KMS-11 (cell line): ENCODE measurements at regions not wholly inside any gene's neighbourhood (a gene's known extent, or its start where the extent isn't known, plus 50 kb on each side); places are given as distances from the start of the nearest gene placed in this dataset.

Experiments
- H2AFZ ChIP-seq: fragments of 200-600 bp; sonication (generic); 2 replicates; pipeline ENCODE4 v1.6.1; 2016; ENCODE audit warnings: antibody characterized with exemption, mixed run types, low read depth
- H3K27ac ChIP-seq: fragments of 200-600 bp; sonication (generic); 2 replicates; pipeline ENCODE4 v1.6.1; 2016; ENCODE audit warnings: mild to moderate bottlenecking, mixed run types
- H3K27me3 ChIP-seq: fragments of 200-600 bp; sonication (generic); 2 replicates; pipeline ENCODE4 v1.6.1; 2017; ENCODE audit warnings: mild to moderate bottlenecking, low read depth, mixed run types, moderate library complexity; ENCODE audit not compliant: insufficient read depth
- H3K36me3 ChIP-seq: fragments of 200-600 bp; sonication (generic); 2 replicates; pipeline ENCODE4 v1.6.1; 2017; ENCODE audit warnings: mild to moderate bottlenecking, mixed run types; ENCODE audit not compliant: insufficient read depth
- H3K4me1 ChIP-seq: fragments of 200-600 bp; sonication (generic); 2 replicates; pipeline ENCODE4 v1.6.1; 2016; ENCODE audit warnings: mild to moderate bottlenecking, low read depth, mixed run types; ENCODE audit not compliant: poor library complexity, severe bottlenecking
- H3K4me2 ChIP-seq: fragments of 200-600 bp; sonication (generic); 2 replicates; pipeline ENCODE4 v1.7.0; 2016; ENCODE audit warnings: mild to moderate bottlenecking, mixed run types
- H3K4me3 ChIP-seq: fragments of 200-600 bp; sonication (generic); IDR thresholded peaks from 2 replicates; pipeline ENCODE4 v1.6.1; 2017; ENCODE audit warnings: low read depth, low read length, mixed read lengths; ENCODE audit not compliant: insufficient read depth
- H3K79me2 ChIP-seq: fragments of 200-600 bp; sonication (generic); 2 replicates; pipeline ENCODE4 v1.6.1; 2016; ENCODE audit warnings: low read depth, mixed run types; ENCODE audit not compliant: insufficient read depth
- H3K9ac ChIP-seq: fragments of 200-600 bp; sonication (generic); 2 replicates; pipeline ENCODE4 v1.6.1; 2016; ENCODE audit warnings: mild to moderate bottlenecking, mixed run types
- H4K20me1 ChIP-seq: fragments of 200-600 bp; sonication (generic); 2 replicates; pipeline ENCODE4 v1.6.1; 2016; ENCODE audit warnings: mild to moderate bottlenecking, mixed run types; ENCODE audit not compliant: insufficient read depth
- CTCF ChIP-seq: fragments of 200-600 bp; sonication (generic); conservative IDR thresholded peaks from 2 replicates; pipeline ENCODE4 v1.6.1; 2017; ENCODE audit warnings: low read depth, mild to moderate bottlenecking, antibody characterized with exemption, low read length, moderate library complexity, mixed read lengths

- no peaks in the 10 kb centered on the region for H3K36me3 ChIP-seq
- H4K20me1 ChIP-seq, result no peaks in the 10 kb centered on the region
- H3K4me3 ChIP-seq, result no peak overlapping the region
- no peak overlapping the region for H2AFZ ChIP-seq
- no peak overlapping the region for H3K27ac ChIP-seq
- no peaks in the 10 kb centered on the region for H3K27me3 ChIP-seq
- no peaks in the 10 kb centered on the region for H3K4me1 ChIP-seq
- H3K4me2 ChIP-seq, result no peak overlapping the region
- TF ChIP-seq CTCF, result no peak
- no peak overlapping the region for H3K9ac ChIP-seq
- no peaks in the 10 kb centered on the region for H3K79me2 ChIP-seq
Observed at GRCh38 chr1:38204698-38205097, 158.1 kb upstream of the POU3F1 start.

- Histone ChIP-seq H3K27ac (no peak overlapping the region), H3K9ac (no peak overlapping the region), H3K36me3 (no peaks in the 10 kb centered on the region), H3K27me3 (no peaks in the 10 kb centered on the region), H3K79me2 (no peaks in the 10 kb centered on the region), H2AFZ (no peak overlapping the region), H3K4me3 (no peak overlapping the region), H3K4me1 (no peaks in the 10 kb centered on the region), H4K20me1 (no peaks in the 10 kb centered on the region), H3K4me2 (no peak overlapping the region)
- TF ChIP-seq CTCF, result no peak
Observed at GRCh38 chr1:38203441-38203840, 156.8 kb upstream of the POU3F1 start.

GRCh38 chr1:38201431-38201830, 154.8 kb upstream of the POU3F1 start:
- H3K79me2 ChIP-seq, result no peaks in the 10 kb centered on the region
- no peaks in the 10 kb centered on the region for H3K36me3 ChIP-seq
- H3K27me3 ChIP-seq, result no peaks in the 10 kb centered on the region
- H3K4me3 ChIP-seq, result no peak overlapping the region
- no peak overlapping the region for H2AFZ ChIP-seq
- no peaks in the 10 kb centered on the region for H3K4me1 ChIP-seq
- no peak overlapping the region for H3K27ac ChIP-seq
- no peak overlapping the region for H3K9ac ChIP-seq
- no peak overlapping the region for H3K4me2 ChIP-seq
- no peak for TF ChIP-seq CTCF
- no peaks in the 10 kb centered on the region for H4K20me1 ChIP-seq

- no peak for TF ChIP-seq CTCF
- no peak overlapping the region for H2AFZ ChIP-seq
- H4K20me1 ChIP-seq, result no peaks in the 10 kb centered on the region
- H3K27ac ChIP-seq, result no peak overlapping the region
- H3K9ac ChIP-seq, result no peak overlapping the region
- H3K4me3 ChIP-seq, result no peak overlapping the region
- H3K36me3 ChIP-seq, result no peaks in the 10 kb centered on the region
- no peak overlapping the region for H3K4me2 ChIP-seq
- no peaks in the 10 kb centered on the region for H3K79me2 ChIP-seq
- H3K27me3 ChIP-seq, result no peaks in the 10 kb centered on the region
- H3K4me1 ChIP-seq, result no peaks in the 10 kb centered on the region
Observed at GRCh38 chr1:38198621-38199020, 152.0 kb upstream of the POU3F1 start.

- Histone ChIP-seq H3K9ac (no peak overlapping the region), H2AFZ (no peak overlapping the region), H3K79me2 (no peaks in the 10 kb centered on the region), H3K27me3 (no peaks in the 10 kb centered on the region), H3K36me3 (no peaks in the 10 kb centered on the region), H4K20me1 (no peaks in the 10 kb centered on the region), H3K4me3 (no peak overlapping the region), H3K4me2 (no peak overlapping the region), H3K4me1 (no peaks in the 10 kb centered on the region), H3K27ac (no peak overlapping the region)
- no peak for TF ChIP-seq CTCF
Observed at GRCh38 chr1:38198099-38198498, 151.5 kb upstream of the POU3F1 start.
